ENCODE measurements at regions not wholly inside any gene's neighbourhood (a gene's known extent, or its start where the extent isn't known, plus 50 kb on each side); places are given as distances from the start of the nearest gene placed in this dataset.

DNA sequence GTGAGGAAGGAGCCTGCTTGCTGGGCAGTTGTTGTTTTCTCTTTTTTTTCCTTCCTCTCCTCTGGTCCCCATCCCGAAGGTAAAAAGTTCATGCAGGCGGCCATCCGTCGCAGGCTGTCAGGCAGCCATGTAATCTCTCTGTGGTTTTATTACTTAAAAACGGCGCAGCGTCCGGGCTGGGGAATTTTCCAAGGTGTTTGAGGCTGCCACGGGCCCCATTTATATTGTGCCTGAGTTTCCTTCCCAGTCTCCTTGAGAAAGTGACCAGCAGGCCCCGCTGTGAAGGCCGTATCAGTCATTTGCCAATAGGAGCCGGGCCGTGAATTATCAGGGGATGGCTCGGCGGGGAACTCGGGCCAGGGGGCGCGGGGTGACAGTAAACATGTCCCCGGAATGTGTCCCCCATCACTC, 289.7 kb downstream of the PBX3 start:
- ATAC-seq = no peak
- TF ChIP-seq SNAI2 (CRISPR knock-in tag; IDR thresholded peaks at IDR 0.05) = no peak
- TF ChIP-seq ZC3H10 (CRISPR knock-in tag; IDR thresholded peaks at IDR 0.05) = no peak
- TF ChIP-seq, protein P1, sequence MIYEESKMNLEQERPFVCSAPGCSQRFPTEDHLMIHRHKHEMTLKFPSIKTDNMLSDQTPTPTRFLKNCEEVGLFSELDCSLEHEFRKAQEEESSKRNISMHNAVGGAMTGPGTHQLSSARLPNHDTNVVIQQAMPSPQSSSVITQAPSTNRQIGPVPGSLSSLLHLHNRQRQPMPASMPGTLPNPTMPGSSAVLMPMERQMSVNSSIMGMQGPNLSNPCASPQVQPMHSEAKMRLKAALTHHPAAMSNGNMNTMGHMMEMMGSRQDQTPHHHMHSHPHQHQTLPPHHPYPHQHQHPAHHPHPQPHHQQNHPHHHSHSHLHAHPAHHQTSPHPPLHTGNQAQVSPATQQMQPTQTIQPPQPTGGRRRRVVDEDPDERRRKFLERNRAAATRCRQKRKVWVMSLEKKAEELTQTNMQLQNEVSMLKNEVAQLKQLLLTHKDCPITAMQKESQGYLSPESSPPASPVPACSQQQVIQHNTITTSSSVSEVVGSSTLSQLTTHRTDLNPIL (CRISPR knock-in tag; IDR thresholded peaks at IDR 0.05; ENCODE audit: low read depth) = no peak
- TF ChIP-seq, protein P2, sequence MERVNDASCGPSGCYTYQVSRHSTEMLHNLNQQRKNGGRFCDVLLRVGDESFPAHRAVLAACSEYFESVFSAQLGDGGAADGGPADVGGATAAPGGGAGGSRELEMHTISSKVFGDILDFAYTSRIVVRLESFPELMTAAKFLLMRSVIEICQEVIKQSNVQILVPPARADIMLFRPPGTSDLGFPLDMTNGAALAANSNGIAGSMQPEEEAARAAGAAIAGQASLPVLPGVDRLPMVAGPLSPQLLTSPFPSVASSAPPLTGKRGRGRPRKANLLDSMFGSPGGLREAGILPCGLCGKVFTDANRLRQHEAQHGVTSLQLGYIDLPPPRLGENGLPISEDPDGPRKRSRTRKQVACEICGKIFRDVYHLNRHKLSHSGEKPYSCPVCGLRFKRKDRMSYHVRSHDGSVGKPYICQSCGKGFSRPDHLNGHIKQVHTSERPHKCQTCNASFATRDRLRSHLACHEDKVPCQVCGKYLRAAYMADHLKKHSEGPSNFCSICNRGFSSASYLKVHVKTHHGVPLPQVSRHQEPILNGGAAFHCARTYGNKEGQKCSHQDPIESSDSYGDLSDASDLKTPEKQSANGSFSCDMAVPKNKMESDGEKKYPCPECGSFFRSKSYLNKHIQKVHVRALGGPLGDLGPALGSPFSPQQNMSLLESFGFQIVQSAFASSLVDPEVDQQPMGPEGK (CRISPR knock-in tag; IDR thresholded peaks at IDR 0.05; ENCODE audit: borderline replicate concordance) = no peak
- TF ChIP-seq ISL1 (CRISPR knock-in tag; IDR thresholded peaks at IDR 0.05) = no peak
- no peak for TF ChIP-seq GLIS3 (CRISPR knock-in tag; IDR thresholded peaks at IDR 0.05)
- TF ChIP-seq, protein P3, sequence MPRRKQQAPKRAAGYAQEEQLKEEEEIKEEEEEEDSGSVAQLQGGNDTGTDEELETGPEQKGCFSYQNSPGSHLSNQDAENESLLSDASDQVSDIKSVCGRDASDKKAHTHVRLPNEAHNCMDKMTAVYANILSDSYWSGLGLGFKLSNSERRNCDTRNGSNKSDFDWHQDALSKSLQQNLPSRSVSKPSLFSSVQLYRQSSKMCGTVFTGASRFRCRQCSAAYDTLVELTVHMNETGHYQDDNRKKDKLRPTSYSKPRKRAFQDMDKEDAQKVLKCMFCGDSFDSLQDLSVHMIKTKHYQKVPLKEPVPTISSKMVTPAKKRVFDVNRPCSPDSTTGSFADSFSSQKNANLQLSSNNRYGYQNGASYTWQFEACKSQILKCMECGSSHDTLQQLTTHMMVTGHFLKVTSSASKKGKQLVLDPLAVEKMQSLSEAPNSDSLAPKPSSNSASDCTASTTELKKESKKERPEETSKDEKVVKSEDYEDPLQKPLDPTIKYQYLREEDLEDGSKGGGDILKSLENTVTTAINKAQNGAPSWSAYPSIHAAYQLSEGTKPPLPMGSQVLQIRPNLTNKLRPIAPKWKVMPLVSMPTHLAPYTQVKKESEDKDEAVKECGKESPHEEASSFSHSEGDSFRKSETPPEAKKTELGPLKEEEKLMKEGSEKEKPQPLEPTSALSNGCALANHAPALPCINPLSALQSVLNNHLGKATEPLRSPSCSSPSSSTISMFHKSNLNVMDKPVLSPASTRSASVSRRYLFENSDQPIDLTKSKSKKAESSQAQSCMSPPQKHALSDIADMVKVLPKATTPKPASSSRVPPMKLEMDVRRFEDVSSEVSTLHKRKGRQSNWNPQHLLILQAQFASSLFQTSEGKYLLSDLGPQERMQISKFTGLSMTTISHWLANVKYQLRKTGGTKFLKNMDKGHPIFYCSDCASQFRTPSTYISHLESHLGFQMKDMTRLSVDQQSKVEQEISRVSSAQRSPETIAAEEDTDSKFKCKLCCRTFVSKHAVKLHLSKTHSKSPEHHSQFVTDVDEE (CRISPR knock-in tag; IDR thresholded peaks at IDR 0.05) = no peak

DNA sequence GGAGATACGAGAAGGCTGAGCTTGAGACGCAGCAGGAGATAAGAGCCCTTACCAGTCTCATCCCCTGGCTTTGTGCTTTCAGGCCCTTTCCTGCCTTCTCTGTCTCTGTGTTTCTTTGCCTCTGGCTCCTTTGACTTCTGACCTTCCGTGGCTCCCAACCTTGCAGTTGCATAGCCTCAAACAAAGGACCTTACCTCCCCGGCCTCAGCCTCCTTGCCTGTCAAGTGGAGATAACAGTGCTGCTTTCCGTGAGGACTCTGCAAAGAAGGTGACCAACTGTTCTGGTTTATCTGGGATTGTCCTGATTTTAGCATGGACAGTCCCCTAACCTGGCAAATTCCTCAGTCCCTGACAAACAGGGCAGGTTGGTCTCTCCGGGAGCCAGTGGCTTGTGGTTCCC, 287.8 kb upstream of the MVB12B start:
- TF ChIP-seq PPARA (CRISPR knock-in tag; IDR thresholded peaks at IDR 0.05; ENCODE audit: borderline replicate concordance) (no peak), ESRRG (CRISPR knock-in tag; IDR thresholded peaks at IDR 0.05) (no peak), ZNF70 (CRISPR knock-in tag; IDR thresholded peaks at IDR 0.05) (no peak), ISL1 (CRISPR knock-in tag; IDR thresholded peaks at IDR 0.05) (no peak), ARNTL (CRISPR knock-in tag; IDR thresholded peaks at IDR 0.05; ENCODE audit: borderline replicate concordance, low read depth) (no peak), ZNF565 (CRISPR knock-in tag; conservative IDR thresholded peaks at IDR 0.05; ENCODE audit: low read depth) (no peak), SNAI2 (CRISPR knock-in tag; IDR thresholded peaks at IDR 0.05) (no peak), OSR1 (CRISPR knock-in tag; IDR thresholded peaks at IDR 0.05) (no peak), TCF4 (CRISPR knock-in tag; IDR thresholded peaks at IDR 0.05; ENCODE audit: borderline replicate concordance) (no peak), ZNF8 (CRISPR knock-in tag; IDR thresholded peaks at IDR 0.05) (no peak), TOX (CRISPR knock-in tag; IDR thresholded peaks at IDR 0.05; ENCODE audit: borderline replicate concordance) (no peak), GLIS3 (CRISPR knock-in tag; IDR thresholded peaks at IDR 0.05) (no peak)
- TF ChIP-seq, protein P4, sequence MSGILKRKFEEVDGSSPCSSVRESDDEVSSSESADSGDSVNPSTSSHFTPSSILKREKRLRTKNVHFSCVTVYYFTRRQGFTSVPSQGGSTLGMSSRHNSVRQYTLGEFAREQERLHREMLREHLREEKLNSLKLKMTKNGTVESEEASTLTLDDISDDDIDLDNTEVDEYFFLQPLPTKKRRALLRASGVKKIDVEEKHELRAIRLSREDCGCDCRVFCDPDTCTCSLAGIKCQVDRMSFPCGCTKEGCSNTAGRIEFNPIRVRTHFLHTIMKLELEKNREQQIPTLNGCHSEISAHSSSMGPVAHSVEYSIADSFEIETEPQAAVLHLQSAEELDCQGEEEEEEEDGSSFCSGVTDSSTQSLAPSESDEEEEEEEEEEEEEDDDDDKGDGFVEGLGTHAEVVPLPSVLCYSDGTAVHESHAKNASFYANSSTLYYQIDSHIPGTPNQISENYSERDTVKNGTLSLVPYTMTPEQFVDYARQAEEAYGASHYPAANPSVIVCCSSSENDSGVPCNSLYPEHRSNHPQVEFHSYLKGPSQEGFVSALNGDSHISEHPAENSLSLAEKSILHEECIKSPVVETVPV (CRISPR knock-in tag; IDR thresholded peaks at IDR 0.05) = no peak
- TF ChIP-seq, protein P3 (CRISPR knock-in tag; IDR thresholded peaks at IDR 0.05) = no peak
- TF ChIP-seq, protein P5, sequence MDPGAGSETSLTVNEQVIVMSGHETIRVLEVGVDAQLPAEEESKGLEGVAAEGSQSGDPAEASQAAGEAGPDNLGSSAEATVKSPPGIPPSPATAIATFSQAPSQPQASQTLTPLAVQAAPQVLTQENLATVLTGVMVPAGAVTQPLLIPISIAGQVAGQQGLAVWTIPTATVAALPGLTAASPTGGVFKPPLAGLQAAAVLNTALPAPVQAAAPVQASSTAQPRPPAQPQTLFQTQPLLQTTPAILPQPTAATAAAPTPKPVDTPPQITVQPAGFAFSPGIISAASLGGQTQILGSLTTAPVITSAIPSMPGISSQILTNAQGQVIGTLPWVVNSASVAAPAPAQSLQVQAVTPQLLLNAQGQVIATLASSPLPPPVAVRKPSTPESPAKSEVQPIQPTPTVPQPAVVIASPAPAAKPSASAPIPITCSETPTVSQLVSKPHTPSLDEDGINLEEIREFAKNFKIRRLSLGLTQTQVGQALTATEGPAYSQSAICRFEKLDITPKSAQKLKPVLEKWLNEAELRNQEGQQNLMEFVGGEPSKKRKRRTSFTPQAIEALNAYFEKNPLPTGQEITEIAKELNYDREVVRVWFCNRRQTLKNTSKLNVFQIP (CRISPR knock-in tag; IDR thresholded peaks at IDR 0.05; ENCODE audit: borderline replicate concordance, low read depth) = no peak
- TF ChIP-seq, protein P2 (CRISPR knock-in tag; IDR thresholded peaks at IDR 0.05; ENCODE audit: borderline replicate concordance) = no peak
- no peak for ATAC-seq
